NCI-H146 treated with DMSO at 0.1 percent for 48 hours (cell line): ENCODE measurements at regions not wholly inside any gene's neighbourhood (a gene's known extent, or its start where the extent isn't known, plus 50 kb on each side); places are given as distances from the start of the nearest gene placed in this dataset.

Experiments used
- DNase-seq: peaks from one replicate; lab custom pipeline; 2025; ENCODE audit not compliant: unreplicated experiment; lab: John Stamatoyannopoulos, UW

GRCh38 chr14:40601063-40601462, 1005.6 kb upstream of the LRFN5 start:
- no peak for DNase-seq

GRCh38 chr14:40599725-40600124, 1007.0 kb upstream of the LRFN5 start:
- no peak for DNase-seq

DNA sequence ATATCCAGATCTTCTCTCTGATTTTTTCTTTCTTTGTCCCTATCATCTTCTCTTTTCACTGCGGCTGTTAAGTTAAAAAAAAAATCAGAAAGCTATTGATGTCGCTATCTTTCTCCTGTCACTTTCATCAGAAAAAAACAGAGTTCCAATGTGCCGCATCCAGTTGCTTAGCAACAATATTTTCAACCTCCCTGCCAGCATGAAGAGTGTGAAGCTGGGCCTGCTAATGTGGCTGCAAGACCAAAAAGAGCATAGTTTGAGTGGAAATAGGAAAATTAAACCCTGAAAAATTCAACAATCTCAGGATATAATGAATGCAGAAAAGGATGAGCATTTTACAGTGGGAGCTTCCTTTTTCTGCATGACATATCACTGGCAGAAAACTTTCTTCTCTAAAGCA, 1025.4 kb upstream of the LRFN5 start:
- DNase-seq: no peak

DNA sequence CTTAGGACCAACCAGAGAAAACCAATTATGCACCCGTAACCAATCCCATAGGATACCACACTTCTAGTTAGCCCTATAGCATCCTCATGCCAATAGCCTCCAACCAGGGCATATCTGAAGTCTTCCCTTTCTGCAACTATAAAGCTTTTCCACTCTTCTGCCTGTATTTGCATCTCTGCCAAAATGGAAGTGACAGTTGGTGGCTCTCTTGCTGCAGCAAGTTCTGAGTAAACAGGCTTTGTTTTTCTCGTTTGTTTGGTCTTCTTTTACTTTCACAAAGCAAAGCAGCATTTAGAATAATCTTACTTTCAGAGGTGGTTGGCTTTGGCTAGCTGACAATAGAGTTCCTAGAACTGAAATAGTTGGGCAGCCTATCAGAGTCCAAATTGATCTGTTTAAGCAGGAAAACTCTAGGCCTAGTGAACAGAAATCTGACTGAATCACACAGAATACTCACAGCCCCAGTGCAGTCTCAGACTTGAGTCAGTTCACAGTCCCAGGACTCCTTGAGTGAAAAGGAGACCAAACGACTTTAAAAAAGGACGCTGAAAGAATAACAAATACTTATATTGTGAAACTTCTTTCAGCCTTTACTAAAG, 1029.7 kb upstream of the LRFN5 start:
- DNase-seq: no peak

DNA sequence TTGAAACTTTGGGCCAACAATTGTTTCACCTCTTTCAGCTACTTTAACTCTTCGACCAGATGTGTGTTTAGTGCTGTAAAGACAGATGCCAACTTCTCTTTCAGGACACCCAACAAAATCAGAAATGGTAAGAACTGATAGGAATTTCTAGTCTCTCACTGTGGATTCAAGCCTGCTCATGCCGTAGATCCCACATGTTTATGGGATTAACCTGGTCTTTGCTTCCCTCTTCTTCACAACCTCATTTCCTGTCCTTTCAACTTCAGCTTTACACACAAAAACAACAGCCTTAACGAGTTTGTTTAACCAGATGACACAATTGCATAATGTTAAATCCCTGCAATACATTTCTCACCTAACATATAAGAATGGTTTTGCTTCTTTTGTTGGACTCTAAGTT, 1031.9 kb upstream of the LRFN5 start:
- no peak for DNase-seq

DNA sequence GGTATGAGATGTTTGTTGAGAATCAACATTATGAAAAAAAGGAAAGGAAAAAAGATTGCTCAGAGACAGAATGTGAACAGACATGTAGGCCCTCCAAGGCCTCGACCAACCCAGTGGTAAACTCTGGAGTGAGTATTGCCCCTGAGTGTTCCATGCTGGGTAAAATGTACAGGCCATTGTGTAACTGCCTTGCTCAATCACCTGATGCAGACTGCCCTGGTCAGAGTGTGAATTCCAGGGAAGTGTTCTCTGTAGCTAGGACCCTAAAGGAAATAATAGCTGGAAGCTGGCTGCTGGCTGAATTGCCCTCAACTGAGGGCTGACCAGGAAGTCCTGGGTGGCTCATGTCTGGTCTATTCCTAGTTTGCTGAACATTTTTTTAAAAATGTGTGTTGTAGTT, 1081.4 kb upstream of the LRFN5 start:
- DNase-seq: no peak

GRCh38 chr14:40523123-40523522, 1083.6 kb upstream of the LRFN5 start:
- DNase-seq: no peak

- no peak for DNase-seq
These were observed 1062.2 kb upstream of the FBXO33 start for GRCh38 chr14:40494483-40494882.

DNA sequence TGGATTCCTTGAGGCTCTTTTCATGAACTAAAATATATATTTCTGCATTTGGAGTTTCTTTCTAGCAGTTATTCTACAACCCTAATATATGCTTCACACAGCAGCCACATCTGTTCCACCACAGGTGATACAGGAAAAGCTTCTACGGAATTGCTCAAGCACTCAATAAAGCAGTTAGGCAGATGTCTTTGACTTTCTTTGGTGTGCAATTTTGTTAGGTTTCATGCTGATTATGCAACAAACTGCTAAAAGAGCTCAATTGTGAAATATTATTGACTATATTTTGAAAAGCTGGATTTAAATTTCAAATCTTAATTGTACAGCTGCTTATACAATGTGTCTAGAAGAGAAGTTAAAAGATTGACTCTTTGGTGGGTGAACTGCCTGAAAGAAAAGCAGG, 1055.6 kb upstream of the FBXO33 start:
- DNase-seq: no peak

DNA sequence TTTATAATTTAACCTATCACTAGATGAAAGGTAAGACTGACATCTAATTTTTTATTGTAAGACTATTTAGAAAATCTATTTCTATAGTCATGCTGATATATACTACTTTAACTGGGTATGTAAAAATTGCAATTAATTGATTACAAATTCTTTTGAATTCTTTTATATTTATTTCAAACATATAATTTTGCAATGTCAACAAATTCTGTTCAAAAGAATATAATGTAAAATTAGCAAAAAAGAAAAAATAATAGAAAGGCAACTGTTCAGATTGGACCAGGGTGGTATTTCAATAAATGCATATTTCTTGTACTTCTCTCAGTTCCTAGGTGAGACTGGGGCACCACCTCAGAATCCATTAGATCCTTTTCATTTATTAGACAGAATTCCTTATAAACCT, 1053.5 kb upstream of the FBXO33 start:
- DNase-seq: no peak

- no peak for DNase-seq
These were observed 1043.8 kb upstream of the FBXO33 start for GRCh38 chr14:40476005-40476404.

DNA sequence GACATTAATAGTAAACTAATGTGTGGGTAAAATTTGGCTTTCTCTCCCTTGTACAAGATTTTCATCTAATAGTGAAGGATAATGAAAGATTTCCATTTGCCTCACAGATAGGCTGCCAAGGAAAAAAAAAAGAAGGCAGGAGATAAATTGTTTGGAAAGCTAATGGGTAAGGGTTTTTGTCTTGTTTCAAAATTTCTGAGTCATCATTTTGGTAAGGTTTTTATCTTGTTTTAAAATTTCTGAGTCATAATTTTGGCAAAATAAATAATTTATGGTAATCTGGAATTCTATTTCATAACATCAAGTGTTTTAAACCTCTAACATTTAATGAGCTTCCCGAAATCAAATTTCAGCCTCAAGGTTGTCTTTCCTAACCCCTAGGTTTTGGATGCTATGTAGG, 1035.7 kb upstream of the FBXO33 start:
- no peak for DNase-seq

GRCh38 chr14:40464531-40464930, 1032.3 kb upstream of the FBXO33 start:
- DNase-seq: no peak

GRCh38 chr14:40463886-40464285, 1031.7 kb upstream of the FBXO33 start:
- no peak for DNase-seq

DNA sequence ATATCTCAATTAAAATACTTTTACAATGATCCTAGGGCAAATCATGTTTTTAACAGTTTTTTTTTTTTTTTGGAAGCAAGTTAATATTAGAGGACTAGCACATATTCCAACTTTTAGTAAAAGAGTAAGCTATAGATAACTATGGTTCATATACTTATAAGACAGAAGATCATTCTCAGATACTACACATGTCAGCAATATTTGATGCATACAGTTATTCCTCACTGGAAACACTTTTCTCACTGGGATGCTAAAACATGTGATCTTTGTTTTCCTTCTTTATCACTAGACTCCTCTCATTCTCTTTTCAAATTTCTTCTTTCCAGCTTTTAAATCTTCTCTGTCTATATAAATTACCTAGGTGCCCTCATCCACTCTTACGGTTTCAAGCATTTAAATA, 1020.4 kb upstream of the FBXO33 start:
- no peak for DNase-seq

GRCh38 chr14:40447017-40447416, 1014.8 kb upstream of the FBXO33 start:
- DNase-seq: no peak

DNA sequence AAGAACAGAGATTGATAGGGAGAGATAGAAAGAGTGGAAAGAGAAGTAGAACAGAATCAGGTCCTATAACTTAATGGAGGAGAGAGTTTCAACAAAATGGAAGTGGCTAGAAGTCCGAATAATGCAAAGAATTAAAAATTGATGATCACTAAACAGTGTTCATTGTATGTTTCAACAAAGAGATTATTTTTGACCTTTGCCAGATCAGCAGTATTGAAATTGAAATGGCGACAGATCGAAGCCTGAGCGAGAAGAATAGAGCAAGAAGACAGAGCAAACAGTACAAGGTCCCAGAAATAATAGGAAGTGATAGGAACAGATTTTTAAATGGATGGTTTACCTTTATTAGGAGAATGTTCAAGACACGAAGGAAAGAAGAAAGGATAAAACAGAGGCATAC, 1012.8 kb upstream of the FBXO33 start:
- DNase-seq: no peak

DNA sequence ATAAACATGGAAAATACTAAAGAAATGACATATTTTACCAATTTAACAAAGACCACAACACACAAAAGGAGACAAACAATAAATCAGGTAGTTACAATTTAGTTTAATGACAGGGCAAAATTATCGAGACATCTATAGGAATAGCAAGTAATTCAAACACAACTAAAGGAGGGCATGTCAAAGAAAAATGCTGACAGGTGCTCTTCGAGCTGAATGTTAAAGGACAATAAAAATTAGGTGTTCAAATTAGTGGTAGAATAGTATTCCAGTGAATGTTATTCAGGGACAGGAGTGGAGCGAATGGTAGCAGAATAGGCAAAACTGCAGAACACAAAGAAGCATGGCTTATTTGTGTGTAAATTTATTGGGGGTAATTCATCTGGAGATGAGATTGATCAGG, 1004.3 kb upstream of the FBXO33 start:
- DNase-seq: no peak

GRCh38 chr14:40417777-40418401, 985.7 kb upstream of the FBXO33 start:
- DNase-seq: peak; percentile 41

GRCh38 chr14:40416565-40416964, 984.3 kb upstream of the FBXO33 start:
- DNase-seq: no peak

GRCh38 chr14:40414386-40414785, 982.2 kb upstream of the FBXO33 start:
- DNase-seq: no peak

- no peak for DNase-seq
These were observed 980.9 kb upstream of the FBXO33 start for GRCh38 chr14:40413136-40413535.

GRCh38 chr14:40410708-40411107, 978.5 kb upstream of the FBXO33 start:
- DNase-seq: no peak
